K562 (cell line): ENCODE measurements at regions not wholly inside any gene's neighbourhood (a gene's known extent, or its start where the extent isn't known, plus 50 kb on each side); places are given as distances from the start of the nearest gene placed in this dataset.

Experiments
- ATAC-seq: fragments of 200-7000 bp; cut with Tn5 transposase; 3 replicates; pipeline ENCODE4 v1.9.1; 2020; ENCODE audit warnings: moderate library complexity
- BruUV-seq: library from RNA; stranded (reverse); fragments of 400-500 nt; replicated peaks from 2 replicates; lab custom pipeline; 2021; lab: Mats Ljungman, UMichigan
- CTCF ChIA-PET: fragments of 300-600 bp; formaldehyde crosslinking; extraction: SDS; loops from one replicate; lab custom pipeline; 2021; ENCODE audit warnings: low intra/inter-chr PET ratio; lab: Yijun Ruan, JAX
- POLR2A ChIA-PET: fragments of 300-600, 350-650 bp; sonication (Branson Sonifier 250); formaldehyde crosslinking; extraction: SDS; loops from one replicate; lab custom pipeline; 2021; ENCODE audit warnings: antibody characterized with exemption, inconsistent platforms; lab: Yijun Ruan, JAX
- DNase-seq, 4 experiments: peaks; one replicate each; pipeline versions ENCODE4 v3.0.0 to v3.0.0-alpha.2; 2011 to 2018; ENCODE audit warnings: low spot score in 3 of 4, mixed read lengths in 3 of 4; ENCODE audit errors: extremely low read depth in 1 of 4
- FAIRE-seq: peaks from 2 replicates; lab custom pipeline; 2011; peaks lifted over from hg19 to GRCh38; lab: Jason Lieb, UNC
- H2AFZ ChIP-seq: 2 replicates; pipeline ENCODE4 v1.6.0; 2011; ENCODE audit warnings: low read depth, low read length, control low read depth, inconsistent platforms
- H3K27ac ChIP-seq: fragments of 200-600 bp; 3 replicates; pipeline ENCODE4 v1.8.0; 2011; ENCODE audit warnings: low read depth, mild to moderate bottlenecking, control low read depth, inconsistent platforms, low read length, moderate library complexity, mixed read lengths; ENCODE audit errors: extremely low read depth
- H3K27me3 ChIP-seq, 2 experiments: fragments of 300-600 bp in 1 of 2; 2 replicates in 1 of 2; 3 replicates in 1 of 2; pipeline versions ENCODE4 v1.6.0 to v1.8.0; 2011; ENCODE audit warnings: inconsistent platforms in 2 of 2, low read length in 2 of 2, mild to moderate bottlenecking in 1 of 2, mixed read lengths in 1 of 2, moderate library complexity in 1 of 2; ENCODE audit not compliant: control insufficient read depth in 2 of 2, insufficient read depth in 2 of 2
- H3K36me3 ChIP-seq: fragments of 300-600 bp; 3 replicates; pipeline ENCODE4 v1.8.0; 2011; ENCODE audit warnings: mild to moderate bottlenecking, low read length, inconsistent platforms; ENCODE audit not compliant: control insufficient read depth, insufficient read depth
- H3K4me1 ChIP-seq, 2 experiments: fragments of 200-600 bp in 1 of 2; replicated peaks in 1 of 2; 2 replicates in 1 of 2; 3 replicates in 1 of 2; pipeline versions ENCODE4 v1.5.1 to v1.8.0; 2011; ENCODE audit warnings: inconsistent platforms in 2 of 2, low read length in 2 of 2, mild to moderate bottlenecking in 1 of 2, mixed read lengths in 1 of 2, moderate library complexity in 1 of 2; ENCODE audit not compliant: control insufficient read depth in 2 of 2, insufficient read depth in 2 of 2
- H3K4me2 ChIP-seq: 2 replicates; pipeline ENCODE4 v1.6.1; 2011; ENCODE audit warnings: low read length, control low read depth, inconsistent platforms, mixed read lengths; ENCODE audit not compliant: insufficient read depth
- H3K4me3 ChIP-seq: fragments of 200-600 bp; sonication (generic), shearing (Covaris generic); 2 replicates; pipeline ENCODE4 v1.5.1; 2016; ENCODE audit warnings: control low read depth, inconsistent platforms
- H3K79me2 ChIP-seq: fragments of 200-600 bp; 3 replicates; pipeline ENCODE4 v1.8.0; 2011; ENCODE audit warnings: low read length, inconsistent platforms; ENCODE audit not compliant: control insufficient read depth, insufficient read depth
- H3K9ac ChIP-seq, 2 experiments: 2 replicates each; pipeline versions ENCODE4 v1.6.0 to v1.6.1; 2011; ENCODE audit warnings: low read depth in 2 of 2, low read length in 2 of 2, control low read depth in 1 of 2, inconsistent platforms in 1 of 2, mild to moderate bottlenecking in 1 of 2, mixed read lengths in 1 of 2; ENCODE audit not compliant: insufficient read depth in 1 of 2
- H3K9me1 ChIP-seq: one replicate; pipeline ENCODE4 v1.6.0; 2011; ENCODE audit warnings: inconsistent platforms, mild to moderate bottlenecking, low read length, moderate library complexity; ENCODE audit not compliant: control insufficient read depth, insufficient read depth
- H3K9me3 ChIP-seq: replicated peaks from 2 replicates; pipeline ENCODE4 v1.5.1; 2011; ENCODE audit warnings: low read depth, low read length, inconsistent platforms; ENCODE audit not compliant: control insufficient read depth, insufficient read depth
- H4K20me1 ChIP-seq: replicated peaks from 2 replicates; pipeline ENCODE4 v1.6.1; 2011; ENCODE audit warnings: low read length, inconsistent platforms, mixed read lengths; ENCODE audit not compliant: control insufficient read depth, insufficient read depth
- CTCF ChIP-seq, 3 experiments: IDR thresholded peaks in 2 of 3; conservative IDR thresholded peaks in 1 of 3; 2 replicates each; pipeline ENCODE4 v1.5.1; 2011 to 2012; ENCODE audit warnings: low read length in 3 of 3, mild to moderate bottlenecking in 3 of 3, control low read depth in 2 of 3, improper control_type of control experiment in 1 of 3, inconsistent platforms in 1 of 3, low read depth in 1 of 3, mixed read lengths in 1 of 3, moderate library complexity in 1 of 3; ENCODE audit not compliant: insufficient read depth in 2 of 3
- ETS1 ChIP-seq: conservative IDR thresholded peaks from 2 replicates; pipeline ENCODE4 v1.6.1; 2011; ENCODE audit warnings: low read depth, mild to moderate bottlenecking, low read length; ENCODE audit not compliant: control insufficient read depth
- MTF1 ChIP-seq: fragments of 250-450 bp; sonication (Bioruptor Pico); IDR thresholded peaks from 2 replicates; pipeline ENCODE4 v1.9.0; 2021; ENCODE audit warnings: moderate library complexity, mild to moderate bottlenecking, inconsistent platforms, borderline replicate concordance
- NFXL1 ChIP-seq: fragments of 450-650 bp; formaldehyde crosslinking; IDR thresholded peaks from 2 replicates; pipeline ENCODE4 v1.4.0; 2021; ENCODE audit warnings: mild to moderate bottlenecking
- SMARCB1 ChIP-seq: IDR thresholded peaks from 2 replicates; pipeline ENCODE4 v1.6.1; 2011; ENCODE audit warnings: improper control_type of control experiment, low read depth; ENCODE audit not compliant: insufficient read length
- SMARCE1 ChIP-seq: fragments of 450-650 bp; IDR thresholded peaks from 2 replicates; pipeline ENCODE4 v1.7.1; 2016; ENCODE audit warnings: mild to moderate bottlenecking
- THAP7 ChIP-seq: fragments of 250-450 bp; sonication (Bioruptor Pico); IDR thresholded peaks from 2 replicates; pipeline ENCODE4 v1.5.0; 2021
- ZNF224 ChIP-seq: sonication (generic); formaldehyde crosslinking; IDR thresholded peaks from 2 replicates; pipeline ENCODE4 v1.8.0; 2022; ENCODE audit warnings: mild to moderate bottlenecking, missing genetic modification reagents
- ZNF785 ChIP-seq: fragments of 250-450 bp; sonication (Bioruptor Pico); IDR thresholded peaks from 2 replicates; pipeline ENCODE4 v1.4.0; 2020; ENCODE audit warnings: mild to moderate bottlenecking
- ZSCAN32 ChIP-seq: fragments of 450-650 bp; formaldehyde crosslinking; IDR thresholded peaks from 2 replicates; pipeline ENCODE4 v1.4.0; 2020; ENCODE audit warnings: mild to moderate bottlenecking, moderate library complexity
- WGBS: fragments of 100-300 bp; shearing (Covaris generic); methylation state at CpG from one replicate; pipeline ENCODE4 v1.1.6; 2016; ENCODE audit warnings: low coverage, mixed read lengths; ENCODE audit not compliant: insufficient coverage; ENCODE audit errors: missing lambda C conversion rate; 5-methylcytosine and 5-hydroxymethylcytosine counted together
- in situ Hi-C: fragments of 300-500 bp; cut with MboI; formaldehyde crosslinking; loops from 4 replicates; pipeline ENCODE4 v1.15.0; 2018; ENCODE audit warnings: inconsistent platforms, mixed read lengths
- intact Hi-C: fragments of 100-400 bp; cut with micrococcal nuclease; formaldehyde crosslinking; loops from 2 replicates; pipeline ENCODE4 v1.14.2; 2022
- TF ChIP-seq, protein P1 (sequence below), 2 experiments: fragments of 450-650 bp; IDR thresholded peaks; 2 replicates each; pipeline ENCODE4 v1.6.1; 2016

DNA sequence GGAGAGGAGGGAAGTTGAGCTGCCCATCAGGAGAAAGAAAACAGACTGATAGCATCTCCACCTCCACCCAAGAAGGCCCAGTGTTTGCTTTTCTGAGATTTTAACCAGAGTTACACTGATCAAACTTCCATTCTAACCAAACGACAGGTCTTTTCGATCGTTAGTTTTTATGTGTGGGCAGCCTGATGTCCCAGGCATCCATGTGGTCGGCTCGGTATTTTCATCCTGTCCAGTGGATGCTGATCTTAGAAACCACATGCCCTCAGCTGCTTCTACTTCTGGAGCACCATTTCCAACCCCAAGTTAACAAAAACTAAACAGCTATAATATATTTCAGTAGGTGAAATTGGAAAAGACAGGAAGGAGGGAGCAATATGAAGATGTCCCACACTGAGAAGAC is 536.8 kb upstream of the JAG1 start:
- Histone ChIP-seq H3K9me3 (no peaks in the 10 kb centered on the region), H3K9ac (no peak overlapping the region), H3K27ac (no peak overlapping the region), H3K4me2 (no peak overlapping the region), H4K20me1 (no peaks in the 10 kb centered on the region), H3K79me2 (no peaks in the 10 kb centered on the region), H3K4me3 (no peak overlapping the region), H3K4me1 (no peaks in the 10 kb centered on the region), H3K27me3 (no peaks in the 10 kb centered on the region), H2AFZ (no peak overlapping the region), H3K9me1 (no peaks in the 10 kb centered on the region), H3K36me3 (no peaks in the 10 kb centered on the region)
- intact Hi-C loops = no loop called here
- BruUV-seq = no TSS peak
- ChIA-PET CTCF (no interaction called here), POLR2A (no interaction called here)
- FAIRE-seq (no peak), ATAC-seq (no peak), DNase-seq (no peak)
- in situ Hi-C loops = no loop called here
- WGBS = 3% methylated on average over 5 of the region's 5 CpGs
- no peak for TF ChIP-seq ZNF224 (CRISPR knock-in tag)
- no peak for TF ChIP-seq THAP7 (CRISPR knock-in tag)
- TF ChIP-seq MTF1 = no peak
- TF ChIP-seq, protein P1, sequence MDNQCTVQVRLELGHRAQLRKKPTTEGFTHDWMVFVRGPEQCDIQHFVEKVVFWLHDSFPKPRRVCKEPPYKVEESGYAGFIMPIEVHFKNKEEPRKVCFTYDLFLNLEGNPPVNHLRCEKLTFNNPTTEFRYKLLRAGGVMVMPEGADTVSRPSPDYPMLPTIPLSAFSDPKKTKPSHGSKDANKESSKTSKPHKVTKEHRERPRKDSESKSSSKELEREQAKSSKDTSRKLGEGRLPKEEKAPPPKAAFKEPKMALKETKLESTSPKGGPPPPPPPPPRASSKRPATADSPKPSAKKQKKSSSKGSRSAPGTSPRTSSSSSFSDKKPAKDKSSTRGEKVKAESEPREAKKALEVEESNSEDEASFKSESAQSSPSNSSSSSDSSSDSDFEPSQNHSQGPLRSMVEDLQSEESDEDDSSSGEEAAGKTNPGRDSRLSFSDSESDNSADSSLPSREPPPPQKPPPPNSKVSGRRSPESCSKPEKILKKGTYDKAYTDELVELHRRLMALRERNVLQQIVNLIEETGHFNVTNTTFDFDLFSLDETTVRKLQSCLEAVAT (IDR thresholded peaks at IDR 0.05) = no peak
- no peak for TF ChIP-seq ZSCAN32 (CRISPR knock-in tag)
- TF ChIP-seq NFXL1 (CRISPR knock-in tag) = no peak
- no peak for TF ChIP-seq ZNF785 (CRISPR knock-in tag)
- TF ChIP-seq SMARCE1 = no peak
- TF ChIP-seq CTCF (IDR thresholded peaks at IDR 0.05 in 2 of 3, conservative IDR thresholded peaks at IDR 0.05 in 1 of 3; ENCODE audit: insufficient read depth in 2 of 3, low read depth in 1 of 3, low read length in 3 of 3) = no peak
- no peak for TF ChIP-seq ETS1
- no peak for TF ChIP-seq SMARCB1
